22Rv1 (cell line): ENCODE measurements at regions not wholly inside any gene's neighbourhood (a gene's known extent, or its start where the extent isn't known, plus 50 kb on each side); places are given as distances from the start of the nearest gene placed in this dataset.

Experiments
- CTCF ChIP-seq: fragments of 450-650 bp; IDR thresholded peaks from 2 replicates; pipeline ENCODE4 v1.5.1; 2017; ENCODE audit warnings: mild to moderate bottlenecking
- ZFX ChIP-seq: fragments of 450-650 bp; IDR thresholded peaks from 2 replicates; pipeline ENCODE4 v1.6.1; 2017; ENCODE audit warnings: antibody characterized with exemption, borderline replicate concordance

GRCh38 chr5:143572671-143573070 is 169.2 kb upstream of the NR3C1 start:
- no peak for TF ChIP-seq CTCF
- TF ChIP-seq ZFX, result no peak
